Keratinocyte (primary cell): ENCODE measurements at regions not wholly inside any gene's neighbourhood (a gene's known extent, or its start where the extent isn't known, plus 50 kb on each side); places are given as distances from the start of the nearest gene placed in this dataset.

ENCODE experiments used
- CTCF ChIP-seq, 3 experiments: IDR thresholded peaks in 1 of 3; conservative IDR thresholded peaks in 1 of 3; optimal IDR thresholded peaks in 1 of 3; 2 replicates in 2 of 3; 3 replicates in 1 of 3; pipeline versions ENCODE3 to v1.5.1; 2011; ENCODE audit warnings: low read length in 3 of 3, mild to moderate bottlenecking in 3 of 3, moderate library complexity in 2 of 3, control low read depth in 1 of 3, inconsistent platforms in 1 of 3; ENCODE audit not compliant: insufficient read depth in 2 of 3; ENCODE audit errors: extremely low read depth in 1 of 3
- EZH2 ChIP-seq: IDR thresholded peaks from one replicate; pipeline ENCODE4 v1.6.1; 2012; ENCODE audit warnings: inconsistent platforms, mild to moderate bottlenecking, low read length, moderate library complexity

GRCh38 chr4:178255172-178255571 is 812.9 kb upstream of the AGA start:
- TF ChIP-seq CTCF (optimal IDR thresholded peaks at IDR 0.05 in 1 of 3, IDR thresholded peaks at IDR 0.05 in 1 of 3, conservative IDR thresholded peaks at IDR 0.05 in 1 of 3; ENCODE audit: extremely low read depth in 1 of 3, insufficient read depth in 2 of 3, low read length in 3 of 3) (no peak), EZH2 (no peak)
